HG03378 (cell line): ENCODE measurements at regions not wholly inside any gene's neighbourhood (a gene's known extent, or its start where the extent isn't known, plus 50 kb on each side); places are given as distances from the start of the nearest gene placed in this dataset.
A peak's percentile ranks its signal among the peaks of the same experiment; 100 is the strongest.

ENCODE experiments used
- ATAC-seq: cut with Tn5 transposase; IDR thresholded peaks from one replicate; pipeline ENCODE4 v1.9.1; 2021; ENCODE audit warnings: mild to moderate bottlenecking, moderate library complexity; ENCODE audit not compliant: unreplicated experiment

DNA sequence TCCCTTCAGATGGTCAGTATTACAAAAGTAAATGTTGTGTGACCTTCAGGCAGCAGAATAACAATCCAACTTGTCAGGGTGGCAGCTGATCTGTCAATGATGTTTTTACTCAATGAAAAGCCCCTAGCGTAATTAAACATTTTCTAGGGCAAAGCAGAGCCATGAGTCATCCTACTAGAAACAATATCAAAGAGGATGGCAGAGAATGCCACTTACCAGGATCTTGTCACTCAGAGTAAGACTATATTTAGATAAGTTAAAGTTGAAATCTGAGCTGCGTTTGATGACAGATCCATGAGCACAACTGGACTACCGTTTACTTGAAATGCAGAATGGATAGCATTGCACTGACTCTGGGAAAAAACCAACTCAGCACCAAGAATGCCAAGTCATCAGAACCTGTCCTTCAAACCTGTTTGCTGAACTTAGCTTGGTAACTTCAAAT lies 612.6 kb upstream of the ACVR2A start:
- ATAC-seq: no peak

DNA sequence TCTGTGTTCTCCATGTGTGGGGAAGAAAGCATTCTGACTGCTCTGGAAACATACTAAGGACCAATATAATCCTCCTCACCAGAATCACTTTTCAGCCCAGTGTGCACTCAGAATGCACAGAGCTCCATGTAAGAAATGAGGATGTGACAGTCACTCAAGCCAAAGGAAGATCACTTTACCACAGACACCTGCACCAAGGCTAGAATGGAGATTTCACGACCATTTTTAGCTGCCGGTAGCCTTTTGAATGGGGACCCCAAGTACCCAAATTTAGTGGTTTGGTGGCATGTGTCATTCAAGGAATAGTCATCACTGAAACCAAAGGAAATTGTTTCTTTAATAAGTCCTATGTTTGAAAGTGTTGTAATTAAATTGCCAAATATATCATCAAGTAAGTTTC lies 613.2 kb upstream of the ACVR2A start:
- no peak for ATAC-seq

DNA sequence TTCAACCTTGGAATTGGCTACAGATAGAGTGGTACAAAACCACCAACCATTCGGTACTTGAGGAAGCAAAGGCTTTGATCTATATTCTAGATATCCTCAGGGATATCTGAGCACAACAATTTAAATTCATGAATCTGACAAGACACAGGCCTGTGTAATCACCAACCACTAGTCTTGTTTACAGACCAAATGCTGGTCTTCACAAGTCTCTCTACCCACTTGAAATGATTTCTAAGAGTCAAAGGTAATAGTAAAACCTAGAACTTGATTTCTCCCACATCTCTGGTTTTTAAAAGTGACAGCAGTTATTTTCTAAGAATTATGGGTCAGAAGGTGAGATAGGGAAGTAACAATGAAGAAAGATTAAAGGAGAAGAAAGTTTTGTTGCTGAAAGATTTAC lies 613.7 kb upstream of the ACVR2A start:
- no peak for ATAC-seq

DNA sequence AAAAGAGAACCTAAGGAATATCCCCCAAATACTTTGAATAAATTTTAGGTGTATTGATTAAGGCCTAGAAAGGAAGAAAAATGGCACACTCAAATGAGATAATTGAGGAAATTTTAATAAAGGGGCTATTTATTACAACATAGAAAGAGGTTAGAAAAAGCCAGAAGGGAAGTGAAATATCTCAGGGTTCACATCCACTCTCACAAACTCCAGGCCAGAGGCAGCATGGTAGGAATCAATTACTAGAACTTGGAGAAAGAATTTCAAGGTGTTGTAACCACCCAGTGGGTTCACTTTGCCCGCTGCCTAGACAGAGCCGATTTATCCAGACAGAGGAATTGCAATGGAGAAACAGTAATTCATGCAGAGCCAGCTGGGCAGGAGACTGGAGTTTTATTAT lies 617.5 kb upstream of the ACVR2A start:
- ATAC-seq: no peak

DNA sequence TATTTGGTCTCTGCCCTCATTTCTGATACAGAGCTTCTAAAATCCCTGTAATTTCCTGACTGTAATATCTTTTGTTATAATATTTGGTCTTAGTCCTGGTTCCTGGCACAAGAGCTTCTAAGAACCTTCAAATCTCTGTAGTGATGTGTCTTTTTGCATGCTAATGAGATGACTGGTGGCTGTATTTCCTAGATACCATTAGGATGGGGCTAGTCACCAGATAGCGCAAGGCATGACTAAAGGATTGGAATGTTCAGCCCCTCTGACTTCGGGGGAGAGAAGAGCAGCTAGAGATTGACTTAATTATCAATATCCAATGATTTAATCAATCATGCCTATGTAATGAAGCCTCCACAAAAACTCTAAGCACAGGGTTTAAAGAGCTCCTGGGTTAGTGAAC lies 620.8 kb upstream of the ACVR2A start:
- ATAC-seq: no peak

DNA sequence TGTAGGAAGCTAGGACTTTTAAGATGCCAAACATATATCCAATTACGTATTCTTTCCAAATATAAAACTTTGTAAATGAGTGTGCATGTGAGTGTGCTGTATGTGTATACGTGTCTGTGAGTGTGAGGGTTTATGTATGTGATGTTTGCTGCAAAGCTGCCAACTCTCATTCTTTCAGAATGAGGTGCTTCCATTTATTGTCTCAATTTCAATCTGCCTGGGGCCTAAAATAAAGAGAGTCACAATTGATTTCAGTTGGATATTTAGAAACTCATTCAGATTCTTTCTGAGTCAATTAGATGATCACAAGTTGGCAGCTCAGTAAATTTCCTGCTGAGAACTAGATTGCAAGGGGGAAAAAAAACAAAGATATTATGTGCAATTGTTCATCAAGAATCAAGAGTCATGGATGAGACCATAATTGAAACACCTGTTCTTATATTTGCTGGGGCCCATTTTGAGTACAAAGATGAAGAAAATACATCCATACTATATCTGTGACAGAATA lies 621.2 kb upstream of the ACVR2A start:
- peak; percentile 4 for ATAC-seq

DNA sequence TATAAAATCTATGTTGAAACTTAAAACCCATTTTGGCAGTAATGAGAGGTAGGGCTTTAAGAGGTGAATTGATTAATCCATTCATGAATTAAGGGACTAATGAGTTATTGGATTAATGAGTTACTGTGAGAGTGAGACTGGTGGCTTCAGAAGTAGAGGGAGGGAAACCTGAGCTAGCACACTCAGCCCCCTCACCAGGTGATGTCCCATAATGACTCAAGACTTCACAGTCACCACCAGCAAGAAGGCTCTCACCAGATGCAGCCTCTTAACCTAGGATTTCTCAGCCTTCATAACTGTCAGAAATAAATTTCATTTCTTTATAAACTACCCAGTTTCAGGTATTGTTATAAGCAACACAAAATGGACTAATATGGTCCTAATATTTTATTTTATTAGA lies 621.7 kb upstream of the ACVR2A start:
- peak; percentile 86 for ATAC-seq

DNA sequence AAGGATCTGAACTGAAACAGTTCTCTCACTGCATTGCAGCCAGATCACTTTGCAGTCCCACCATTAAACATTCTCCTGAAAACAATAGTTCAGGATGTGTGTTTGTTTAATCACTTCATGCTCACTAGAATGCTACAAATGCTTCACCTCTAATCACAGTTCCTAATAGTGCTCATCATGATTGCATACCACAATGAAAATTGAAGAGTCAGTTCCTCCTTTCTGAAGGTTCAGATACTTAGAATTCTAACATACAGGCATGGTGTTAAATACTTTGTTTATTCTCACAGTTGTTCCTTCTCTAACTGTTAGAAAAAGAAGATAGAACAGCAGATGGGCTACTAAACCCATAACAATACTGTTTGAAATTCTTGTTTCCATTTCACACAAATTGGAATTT lies 622.3 kb upstream of the ACVR2A start:
- ATAC-seq: no peak

DNA sequence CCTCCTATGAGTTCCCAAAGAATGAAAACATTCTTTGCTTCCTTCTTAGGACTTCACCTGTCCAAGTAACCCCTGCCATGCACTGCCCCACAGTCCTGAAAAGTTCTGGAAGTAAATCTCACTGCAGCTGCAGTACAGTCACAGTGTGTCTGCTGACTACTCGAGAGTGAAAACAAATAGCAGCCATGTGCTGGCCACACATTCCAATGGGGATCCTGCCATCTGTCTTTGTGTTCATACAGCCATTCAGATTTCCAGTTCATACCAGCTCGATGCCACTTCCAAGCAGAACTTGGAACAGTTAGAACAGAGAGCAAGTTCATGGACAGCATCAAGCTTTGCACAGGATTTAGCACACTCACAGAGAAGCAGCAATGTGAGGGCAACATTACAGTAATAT lies 629.9 kb upstream of the ACVR2A start:
- no peak for ATAC-seq

DNA sequence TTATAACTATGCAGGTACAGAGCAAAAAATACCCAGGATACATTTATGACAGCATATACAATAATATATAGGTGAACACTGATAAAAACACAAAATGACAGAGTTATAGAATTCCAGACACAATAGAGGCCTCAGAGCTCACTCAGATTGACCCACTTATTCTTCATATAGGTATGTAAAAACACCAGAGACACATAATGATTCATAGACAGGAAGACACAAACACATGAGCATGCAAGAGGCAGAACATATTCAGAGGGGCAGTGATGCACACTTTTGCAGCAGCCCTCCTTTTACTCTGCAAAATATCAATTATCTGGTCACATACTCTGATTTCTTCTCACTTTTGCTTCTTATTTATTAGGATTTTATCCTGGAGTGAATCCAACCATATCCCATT lies 633.3 kb upstream of the ACVR2A start:
- ATAC-seq: no peak

DNA sequence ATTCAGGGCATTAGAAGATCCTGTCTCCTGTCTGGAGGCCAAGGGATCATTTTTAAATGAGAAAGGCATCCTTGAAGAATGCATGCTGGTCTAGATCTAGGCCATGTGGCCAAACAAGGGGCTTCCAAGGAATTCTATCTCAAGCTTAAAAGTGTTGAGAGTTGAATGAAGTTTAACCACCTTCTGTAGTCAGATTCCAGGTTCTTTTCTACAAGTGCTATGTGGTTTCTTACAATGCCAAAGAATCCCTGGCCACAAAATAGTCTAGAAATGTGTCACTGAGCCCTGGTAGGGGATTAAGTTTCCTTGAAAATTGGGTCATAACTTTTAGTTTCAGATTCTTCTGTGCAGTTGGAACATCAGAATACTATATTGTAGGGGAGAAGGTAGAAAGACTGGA lies 640.7 kb upstream of the ACVR2A start:
- ATAC-seq: no peak

DNA sequence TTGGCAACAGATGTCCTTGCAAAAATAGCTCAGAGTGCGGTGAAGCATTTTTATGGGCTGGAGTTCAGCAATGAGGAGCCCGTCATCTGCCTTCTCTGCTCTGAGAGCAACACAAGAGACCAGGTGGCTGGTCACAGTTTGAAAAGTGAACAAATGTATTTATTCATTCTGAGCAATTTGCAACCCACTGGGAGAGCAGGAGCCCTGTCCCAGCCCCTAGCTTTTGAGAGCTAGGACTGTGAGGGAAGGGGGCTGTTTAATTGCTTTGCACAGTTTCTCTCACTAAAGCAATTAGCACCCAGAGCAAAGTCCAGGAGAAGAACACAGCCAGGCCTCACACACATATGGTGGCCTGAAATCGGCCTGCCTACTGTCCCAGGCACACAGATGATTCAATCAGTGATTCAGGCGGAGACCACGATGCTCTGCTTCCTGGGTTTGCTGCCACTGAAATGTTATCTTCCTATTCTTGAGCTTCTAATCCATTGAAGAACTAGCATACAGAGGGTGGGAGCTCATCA lies 646.1 kb upstream of the ACVR2A start:
- ATAC-seq: no peak

DNA sequence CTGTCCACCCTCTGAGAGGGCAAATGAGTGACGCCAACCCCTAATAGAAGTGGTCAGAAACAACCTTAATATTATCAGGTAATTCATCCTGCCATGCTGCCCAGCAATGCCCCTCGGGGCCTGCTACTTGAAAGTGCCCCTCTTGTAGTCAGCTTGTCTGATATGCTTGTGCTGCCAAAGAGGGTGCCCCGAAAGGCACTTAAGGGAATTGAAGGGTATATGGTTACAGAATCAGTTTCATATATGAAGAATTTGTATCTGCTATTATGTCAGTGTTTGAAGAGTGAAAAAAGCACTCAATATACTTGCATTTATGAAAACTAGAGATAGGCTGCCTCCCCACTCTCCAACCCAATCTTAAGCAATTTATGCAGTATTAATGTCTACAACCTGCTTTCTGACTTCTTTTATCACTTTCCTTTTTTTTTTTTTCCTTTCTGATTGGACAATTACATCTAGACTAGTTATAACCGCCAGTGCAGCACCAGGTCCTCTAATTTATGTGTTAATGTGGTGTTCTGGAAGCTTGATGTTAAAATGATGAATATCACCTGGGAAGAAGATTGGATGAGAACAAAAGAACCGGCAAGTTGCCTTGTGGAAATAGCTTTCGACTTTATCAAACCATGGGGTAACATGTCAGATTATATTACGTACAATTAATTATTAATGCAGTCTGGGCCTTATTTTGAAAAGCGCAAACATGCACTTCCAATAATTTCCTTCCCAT lies 646.9 kb upstream of the ACVR2A start:
- ATAC-seq: no peak

DNA sequence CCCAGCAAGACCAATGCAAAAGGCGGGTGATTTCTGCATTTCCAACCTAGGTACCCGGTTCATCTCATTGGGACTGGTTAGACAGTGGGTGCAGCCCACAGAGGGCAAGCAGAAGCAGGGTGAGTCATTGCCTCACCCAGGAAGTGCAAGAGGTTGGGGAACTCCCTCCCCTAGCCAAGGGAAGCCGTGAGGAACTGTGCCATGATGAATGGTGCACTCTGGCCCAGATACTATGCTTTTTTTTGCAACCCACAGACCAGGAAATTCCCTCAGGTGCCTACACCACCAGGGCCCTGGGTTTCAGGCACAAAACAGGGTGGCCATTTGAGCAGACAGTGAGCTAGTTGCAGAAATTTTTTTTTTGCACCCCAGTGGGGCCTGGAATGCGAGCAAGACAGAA lies 662.6 kb upstream of the ACVR2A start:
- ATAC-seq: peak; percentile 91

DNA sequence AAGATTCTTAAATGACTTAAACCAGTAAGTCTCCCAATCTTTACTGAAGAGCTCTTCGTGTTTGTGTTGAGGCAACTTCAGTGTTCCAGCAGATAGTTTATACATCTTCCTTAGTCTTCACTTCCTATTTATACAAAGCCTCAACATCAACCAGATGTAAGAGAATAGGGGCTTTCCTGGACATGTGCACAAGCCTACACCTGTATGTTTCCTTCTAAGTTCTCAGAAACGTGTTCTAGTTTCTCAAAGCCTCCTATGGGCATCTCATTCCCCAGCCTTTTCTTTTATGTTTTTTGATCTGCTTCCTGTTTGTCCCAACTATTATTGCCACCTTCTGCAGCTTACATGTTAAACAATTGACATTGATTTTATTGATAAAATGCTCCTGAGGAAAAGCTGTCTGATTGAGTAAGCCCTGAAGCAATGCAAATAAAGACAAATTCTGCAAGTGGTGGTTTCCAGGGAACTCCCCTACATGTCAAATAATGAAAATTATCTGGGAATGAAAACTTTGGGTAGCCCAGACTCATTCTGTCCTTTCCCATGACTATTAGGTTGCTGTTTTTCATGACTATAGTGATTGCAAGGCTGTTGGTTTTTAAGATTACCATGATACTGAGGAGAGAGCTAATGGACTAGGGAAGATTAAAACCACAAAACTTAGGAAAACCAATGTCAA lies 663.3 kb upstream of the ACVR2A start:
- peak; percentile 69 for ATAC-seq

DNA sequence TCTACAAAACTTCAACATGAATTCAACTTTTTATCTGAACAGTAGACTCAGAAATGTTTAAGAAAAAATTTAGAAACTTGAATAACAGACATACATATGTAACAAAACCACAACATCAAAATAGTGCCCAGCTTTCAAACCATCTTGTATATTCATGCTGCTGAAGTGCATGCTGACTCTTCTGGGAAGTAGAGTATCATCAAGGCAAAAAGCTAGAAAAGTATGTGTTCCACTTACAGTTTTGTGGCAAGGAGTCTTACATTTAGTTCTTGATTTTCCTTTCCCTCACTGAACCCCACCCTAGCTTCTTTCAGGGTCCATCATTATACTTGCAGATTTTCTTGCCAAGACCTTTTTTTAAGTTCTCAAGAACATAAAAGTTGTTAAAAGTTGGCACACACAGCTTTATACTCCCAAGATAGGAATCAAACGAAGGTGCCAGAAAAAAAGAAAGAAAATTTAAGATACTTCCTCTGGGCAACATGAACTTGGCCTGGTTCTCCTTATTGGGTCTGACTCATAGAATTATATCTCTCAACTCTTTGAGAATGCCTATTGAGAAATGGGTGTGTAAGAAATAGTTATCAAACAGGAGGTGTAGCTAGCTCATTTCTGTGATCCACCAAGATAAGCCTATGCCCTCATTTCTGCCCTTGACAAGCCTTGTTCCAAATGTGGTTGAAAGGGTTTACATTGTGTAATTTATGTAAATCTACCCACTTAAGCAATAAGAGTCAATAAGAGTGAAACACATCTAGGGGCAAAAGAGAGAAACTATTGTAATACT lies 667.6 kb upstream of the ACVR2A start:
- no peak for ATAC-seq

DNA sequence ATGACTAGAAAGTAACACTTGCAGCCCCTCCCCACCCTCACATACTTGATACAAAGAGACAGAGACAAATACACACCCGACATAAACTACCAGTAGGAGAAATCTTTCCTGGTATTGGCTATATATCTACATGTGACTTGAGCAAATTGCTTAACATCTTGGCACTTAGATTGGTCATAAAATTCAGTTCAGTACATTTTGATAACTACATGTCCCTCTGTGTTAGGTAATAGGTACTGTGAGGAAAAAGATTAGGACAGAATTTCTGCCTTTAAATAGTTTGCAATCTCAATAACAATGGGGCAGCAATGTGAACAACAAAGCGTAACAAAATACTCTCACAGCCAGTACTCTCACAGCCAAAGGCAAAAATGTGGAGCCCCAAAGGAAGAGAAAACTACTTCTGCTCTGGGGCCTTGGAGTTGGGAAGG lies 670.0 kb upstream of the ACVR2A start:
- ATAC-seq: no peak

DNA sequence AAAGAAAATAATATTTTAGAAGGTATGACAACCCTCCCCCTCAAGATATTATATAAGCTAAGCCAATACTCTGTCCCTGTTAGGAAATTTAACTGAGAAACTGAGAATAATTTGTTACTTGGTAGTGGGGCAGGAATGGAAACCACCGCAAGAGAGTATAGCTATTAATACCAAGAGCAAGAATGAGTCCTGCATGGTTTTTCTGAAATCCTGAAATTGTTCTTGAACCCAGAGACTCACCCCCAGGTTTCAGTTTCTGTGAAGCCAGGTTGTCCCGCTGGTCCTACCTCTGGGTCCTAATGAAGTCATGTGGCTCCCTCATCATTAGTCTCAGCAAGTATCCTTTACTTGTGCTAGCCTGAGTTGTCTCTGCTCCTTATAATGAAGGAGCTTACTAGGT lies 671.0 kb upstream of the ACVR2A start:
- ATAC-seq: no peak

DNA sequence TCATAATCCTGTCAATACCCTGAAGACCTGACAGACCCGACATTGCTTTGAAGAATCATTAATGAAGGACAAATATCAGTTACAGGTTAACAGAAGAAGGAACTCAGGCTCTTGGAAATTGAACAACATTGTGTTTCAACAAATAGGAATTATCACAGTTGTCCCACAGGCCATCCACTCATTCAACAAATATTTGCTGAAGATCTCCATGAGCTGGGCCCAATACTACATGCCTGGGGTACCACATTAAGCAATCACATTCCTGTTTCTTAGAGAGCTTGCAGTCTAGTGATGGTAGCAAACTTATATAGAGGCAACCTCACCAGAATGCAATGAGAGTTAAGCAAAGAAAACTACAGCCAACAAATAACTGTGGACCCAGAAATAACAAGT lies 671.6 kb upstream of the ACVR2A start:
- no peak for ATAC-seq

DNA sequence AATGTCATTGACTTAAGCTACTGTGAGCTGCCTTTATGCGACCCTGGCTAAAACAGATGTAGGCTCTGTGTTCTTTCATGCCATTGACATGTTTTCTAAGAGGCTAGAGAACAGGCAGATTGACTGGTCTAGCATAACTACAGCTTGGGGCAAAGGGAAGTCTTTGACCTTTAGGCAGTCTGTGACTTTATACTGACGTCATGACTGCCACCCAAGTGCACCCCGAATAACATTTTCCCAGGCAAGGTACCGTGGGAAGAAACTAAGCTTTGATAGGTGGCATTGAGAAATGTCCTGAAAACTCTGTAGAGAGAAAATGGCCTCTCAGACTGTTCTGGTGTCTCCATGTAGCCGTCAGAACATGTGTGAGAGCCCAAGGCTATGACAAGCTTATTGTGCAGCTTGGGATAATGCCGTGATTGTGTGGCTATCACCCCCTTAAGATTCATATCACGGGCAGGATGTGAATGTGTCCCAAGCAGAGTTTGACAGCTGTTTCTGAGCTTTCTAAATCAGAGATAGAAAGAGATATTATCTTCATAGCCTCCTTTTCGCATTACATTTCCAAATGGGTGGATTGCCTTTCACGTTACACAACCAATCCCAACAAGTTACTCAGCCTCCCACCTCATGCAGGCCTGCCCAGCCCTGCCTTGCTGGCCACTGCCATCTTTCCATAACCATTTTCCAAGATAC lies 672.2 kb upstream of the ACVR2A start:
- no peak for ATAC-seq

DNA sequence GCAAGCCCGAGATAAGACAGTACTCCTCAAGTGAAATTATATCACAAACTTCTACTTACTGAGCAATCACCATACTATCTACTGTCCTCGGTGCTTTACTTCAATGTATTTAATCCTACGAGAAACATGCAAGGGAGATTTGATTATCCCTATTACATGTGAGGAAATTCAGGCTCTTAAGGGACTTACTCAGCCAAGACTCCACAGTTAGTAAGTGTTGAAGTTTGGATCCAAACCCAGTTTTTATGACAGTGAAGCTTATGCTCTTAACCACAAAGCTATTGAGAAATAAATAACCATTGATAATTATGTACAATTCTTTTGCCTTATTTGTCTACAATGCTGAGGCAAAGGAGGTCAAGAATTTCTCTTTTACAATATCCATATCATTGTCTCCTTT lies 672.9 kb upstream of the ACVR2A start:
- no peak for ATAC-seq
